ENCODE measurements at regions not wholly inside any gene's neighbourhood (a gene's known extent, or its start where the extent isn't known, plus 50 kb on each side); places are given as distances from the start of the nearest gene placed in this dataset.

- in situ Hi-C loops (cut with MboI; ENCODE audit: low sequenced_read_pairs) = no loop called here
Measured at GRCh38 chr2:234771176-234771575, 180.6 kb upstream of the SH3BP4 start.

GRCh38 chr2:234770715-234771141 lies 181.1 kb upstream of the SH3BP4 start:
- in situ Hi-C loops (cut with MboI; ENCODE audit: low sequenced_read_pairs) = no loop called here

- in situ Hi-C loops (cut with MboI; ENCODE audit: low sequenced_read_pairs) = no loop called here
Measured at GRCh38 chr2:234770031-234770506, 181.7 kb upstream of the SH3BP4 start.

GRCh38 chr2:234768608-234769196 lies 183.1 kb upstream of the SH3BP4 start:
- in situ Hi-C loops (cut with MboI; ENCODE audit: low sequenced_read_pairs) = no loop called here

- in situ Hi-C loops (cut with MboI; ENCODE audit: low sequenced_read_pairs) = no loop called here
Measured at GRCh38 chr2:234765279-234765678, 186.5 kb upstream of the SH3BP4 start.

GRCh38 chr2:234764372-234764771 lies 187.4 kb upstream of the SH3BP4 start:
- in situ Hi-C loops (cut with MboI; ENCODE audit: low sequenced_read_pairs) = no loop called here

- in situ Hi-C loops (cut with MboI; ENCODE audit: low sequenced_read_pairs) = no loop called here
Measured at GRCh38 chr2:234763002-234763873, 188.6 kb upstream of the SH3BP4 start.

GRCh38 chr2:234761910-234762309 lies 189.9 kb upstream of the SH3BP4 start:
- in situ Hi-C loops (cut with MboI; ENCODE audit: low sequenced_read_pairs) = no loop called here

GRCh38 chr2:234754126-234754525 lies 197.7 kb upstream of the SH3BP4 start:
- in situ Hi-C loops (cut with MboI; ENCODE audit: low sequenced_read_pairs) = no loop called here

GRCh38 chr2:234753701-234754100 lies 198.1 kb upstream of the SH3BP4 start:
- in situ Hi-C loops (cut with MboI; ENCODE audit: low sequenced_read_pairs) = no loop called here

GRCh38 chr2:234752966-234753365 lies 198.9 kb upstream of the SH3BP4 start:
- in situ Hi-C loops (cut with MboI; ENCODE audit: low sequenced_read_pairs) = no loop called here

- in situ Hi-C loops (cut with MboI; ENCODE audit: low sequenced_read_pairs) = no loop called here
Measured at GRCh38 chr2:234751275-234751973, 200.4 kb upstream of the SH3BP4 start.

- in situ Hi-C loops (cut with MboI; ENCODE audit: low sequenced_read_pairs) = no loop called here
Measured at GRCh38 chr2:234747833-234748559, 203.8 kb upstream of the SH3BP4 start.

- in situ Hi-C loops (cut with MboI; ENCODE audit: low sequenced_read_pairs) = no loop called here
Measured at GRCh38 chr2:234747032-234747431, 204.8 kb upstream of the SH3BP4 start.

GRCh38 chr2:234745347-234745746 lies 206.5 kb upstream of the SH3BP4 start:
- in situ Hi-C loops (cut with MboI; ENCODE audit: low sequenced_read_pairs) = no loop called here

GRCh38 chr2:234741976-234742375 lies 209.8 kb upstream of the SH3BP4 start:
- in situ Hi-C loops (cut with MboI; ENCODE audit: low sequenced_read_pairs) = no loop called here

- in situ Hi-C loops (cut with MboI; ENCODE audit: low sequenced_read_pairs) = no loop called here
Measured at GRCh38 chr2:234739061-234739460, 212.8 kb upstream of the SH3BP4 start.

- in situ Hi-C loops (cut with MboI; ENCODE audit: low sequenced_read_pairs) = no loop called here
Measured at GRCh38 chr2:234735829-234736228, 216.0 kb upstream of the SH3BP4 start.

GRCh38 chr2:234733795-234734600 lies 217.8 kb upstream of the SH3BP4 start:
- in situ Hi-C loops (cut with MboI; ENCODE audit: low sequenced_read_pairs) = no loop called here

GRCh38 chr2:234733093-234733489 lies 218.7 kb upstream of the SH3BP4 start:
- in situ Hi-C loops (cut with MboI; ENCODE audit: low sequenced_read_pairs) = no loop called here

Measured in HL-60/S4 treated with retinoic acid at 250 ng/mL for 4 days and 3 days (cell line).